K562 (cell line): ENCODE measurements at regions not wholly inside any gene's neighbourhood (a gene's known extent, or its start where the extent isn't known, plus 50 kb on each side); places are given as distances from the start of the nearest gene placed in this dataset.
A peak's percentile ranks its signal among the peaks of the same experiment; 100 is the strongest.

Experiments used
- ATAC-seq: fragments of 200-7000 bp; cut with Tn5 transposase; 3 replicates; pipeline ENCODE4 v1.9.1; 2020; ENCODE audit warnings: moderate library complexity
- BruUV-seq: library from RNA; stranded (reverse); fragments of 400-500 nt; replicated peaks from 2 replicates; lab custom pipeline; 2021; lab: Mats Ljungman, UMichigan
- CTCF ChIA-PET: fragments of 300-600 bp; formaldehyde crosslinking; extraction: SDS; loops from one replicate; lab custom pipeline; 2021; ENCODE audit warnings: low intra/inter-chr PET ratio; lab: Yijun Ruan, JAX
- POLR2A ChIA-PET: fragments of 300-600, 350-650 bp; sonication (Branson Sonifier 250); formaldehyde crosslinking; extraction: SDS; loops from one replicate; lab custom pipeline; 2021; ENCODE audit warnings: antibody characterized with exemption, inconsistent platforms; lab: Yijun Ruan, JAX
- DNase-seq, 4 experiments: peaks; one replicate each; pipeline versions ENCODE4 v3.0.0 to v3.0.0-alpha.2; 2011 to 2018; ENCODE audit warnings: low spot score in 3 of 4, mixed read lengths in 3 of 4; ENCODE audit errors: extremely low read depth in 1 of 4
- FAIRE-seq: peaks from 2 replicates; lab custom pipeline; 2011; peaks lifted over from hg19 to GRCh38; lab: Jason Lieb, UNC
- H2AFZ ChIP-seq: 2 replicates; pipeline ENCODE4 v1.6.0; 2011; ENCODE audit warnings: low read depth, low read length, control low read depth, inconsistent platforms
- H3K27ac ChIP-seq: fragments of 200-600 bp; 3 replicates; pipeline ENCODE4 v1.8.0; 2011; ENCODE audit warnings: low read depth, mild to moderate bottlenecking, control low read depth, inconsistent platforms, low read length, moderate library complexity, mixed read lengths; ENCODE audit errors: extremely low read depth
- H3K27me3 ChIP-seq, 2 experiments: fragments of 300-600 bp in 1 of 2; 2 replicates in 1 of 2; 3 replicates in 1 of 2; pipeline versions ENCODE4 v1.6.0 to v1.8.0; 2011; ENCODE audit warnings: inconsistent platforms in 2 of 2, low read length in 2 of 2, mild to moderate bottlenecking in 1 of 2, mixed read lengths in 1 of 2, moderate library complexity in 1 of 2; ENCODE audit not compliant: control insufficient read depth in 2 of 2, insufficient read depth in 2 of 2
- H3K36me3 ChIP-seq: fragments of 300-600 bp; 3 replicates; pipeline ENCODE4 v1.8.0; 2011; ENCODE audit warnings: mild to moderate bottlenecking, low read length, inconsistent platforms; ENCODE audit not compliant: control insufficient read depth, insufficient read depth
- H3K4me1 ChIP-seq, 2 experiments: fragments of 200-600 bp in 1 of 2; replicated peaks in 1 of 2; 2 replicates in 1 of 2; 3 replicates in 1 of 2; pipeline versions ENCODE4 v1.5.1 to v1.8.0; 2011; ENCODE audit warnings: inconsistent platforms in 2 of 2, low read length in 2 of 2, mild to moderate bottlenecking in 1 of 2, mixed read lengths in 1 of 2, moderate library complexity in 1 of 2; ENCODE audit not compliant: control insufficient read depth in 2 of 2, insufficient read depth in 2 of 2
- H3K4me2 ChIP-seq: 2 replicates; pipeline ENCODE4 v1.6.1; 2011; ENCODE audit warnings: low read length, control low read depth, inconsistent platforms, mixed read lengths; ENCODE audit not compliant: insufficient read depth
- H3K4me3 ChIP-seq: fragments of 200-600 bp; sonication (generic), shearing (Covaris generic); 2 replicates; pipeline ENCODE4 v1.5.1; 2016; ENCODE audit warnings: control low read depth, inconsistent platforms
- H3K79me2 ChIP-seq: fragments of 200-600 bp; 3 replicates; pipeline ENCODE4 v1.8.0; 2011; ENCODE audit warnings: low read length, inconsistent platforms; ENCODE audit not compliant: control insufficient read depth, insufficient read depth
- H3K9ac ChIP-seq, 2 experiments: 2 replicates each; pipeline versions ENCODE4 v1.6.0 to v1.6.1; 2011; ENCODE audit warnings: low read depth in 2 of 2, low read length in 2 of 2, control low read depth in 1 of 2, inconsistent platforms in 1 of 2, mild to moderate bottlenecking in 1 of 2, mixed read lengths in 1 of 2; ENCODE audit not compliant: insufficient read depth in 1 of 2
- H3K9me1 ChIP-seq: one replicate; pipeline ENCODE4 v1.6.0; 2011; ENCODE audit warnings: inconsistent platforms, mild to moderate bottlenecking, low read length, moderate library complexity; ENCODE audit not compliant: control insufficient read depth, insufficient read depth
- H3K9me3 ChIP-seq: replicated peaks from 2 replicates; pipeline ENCODE4 v1.5.1; 2011; ENCODE audit warnings: low read depth, low read length, inconsistent platforms; ENCODE audit not compliant: control insufficient read depth, insufficient read depth
- H4K20me1 ChIP-seq: replicated peaks from 2 replicates; pipeline ENCODE4 v1.6.1; 2011; ENCODE audit warnings: low read length, inconsistent platforms, mixed read lengths; ENCODE audit not compliant: control insufficient read depth, insufficient read depth
- CTCF ChIP-seq, 3 experiments: IDR thresholded peaks in 2 of 3; conservative IDR thresholded peaks in 1 of 3; 2 replicates each; pipeline ENCODE4 v1.5.1; 2011 to 2012; ENCODE audit warnings: low read length in 3 of 3, mild to moderate bottlenecking in 3 of 3, control low read depth in 2 of 3, improper control_type of control experiment in 1 of 3, inconsistent platforms in 1 of 3, low read depth in 1 of 3, mixed read lengths in 1 of 3, moderate library complexity in 1 of 3; ENCODE audit not compliant: insufficient read depth in 2 of 3
- FOXA1 ChIP-seq: fragments of 450-650 bp; IDR thresholded peaks from 2 replicates; pipeline ENCODE4 v1.6.1; 2016; ENCODE audit warnings: mild to moderate bottlenecking, borderline replicate concordance
- FOXK1 ChIP-seq: sonication (generic); formaldehyde crosslinking; IDR thresholded peaks from 2 replicates; pipeline ENCODE4 v1.8.0; 2022; ENCODE audit warnings: missing genetic modification reagents, mild to moderate bottlenecking, borderline replicate concordance
- GMEB1 ChIP-seq: fragments of 250-450 bp; sonication (Bioruptor Pico); IDR thresholded peaks from 2 replicates; pipeline ENCODE4 v1.4.0; 2020; ENCODE audit warnings: mild to moderate bottlenecking
- HES1 ChIP-seq: fragments of 450-650 bp; IDR thresholded peaks from 2 replicates; pipeline ENCODE4 v1.6.1; 2016; ENCODE audit warnings: low read depth, mild to moderate bottlenecking, moderate library complexity
- LARP7 ChIP-seq: fragments of 450-650 bp; IDR thresholded peaks from 2 replicates; pipeline ENCODE4 v1.6.1; 2016
- PBX2 ChIP-seq, 2 experiments: IDR thresholded peaks in 1 of 2; conservative IDR thresholded peaks in 1 of 2; 2 replicates each; pipeline ENCODE4 v1.6.1; 2016; ENCODE audit warnings: low read depth in 2 of 2, mild to moderate bottlenecking in 1 of 2, missing compliant biosample characterization in 1 of 2, missing genetic modification characterization in 1 of 2, moderate library complexity in 1 of 2
- PHF8 ChIP-seq: fragments of 200-600 bp; sonication (generic); IDR thresholded peaks from 2 replicates; pipeline ENCODE4 v1.6.1; 2012; ENCODE audit warnings: mixed run types, mild to moderate bottlenecking, inconsistent platforms, low read length, moderate library complexity, borderline replicate concordance
- SPI1 ChIP-seq: IDR thresholded peaks from 2 replicates; pipeline ENCODE4 v1.6.1; 2011; ENCODE audit warnings: low read depth, low read length, control low read depth, borderline replicate concordance
- SUPT5H ChIP-seq: fragments of 450-650 bp; IDR thresholded peaks from 2 replicates; pipeline ENCODE4 v1.6.1; 2016
- YY1 ChIP-seq, 3 experiments: IDR thresholded peaks; 2 replicates each; pipeline ENCODE4 v1.6.1; 2011; ENCODE audit warnings: low read length in 2 of 3, mild to moderate bottlenecking in 2 of 3, moderate library complexity in 2 of 3, borderline replicate concordance in 1 of 3, control low read depth in 1 of 3, low read depth in 1 of 3; ENCODE audit not compliant: insufficient read depth in 3 of 3, insufficient replicate concordance in 2 of 3, control insufficient read depth in 1 of 3, insufficient read length in 1 of 3; ENCODE audit errors: extremely low read depth in 1 of 3
- ZEB2 ChIP-seq: fragments of 450-650 bp; IDR thresholded peaks from 2 replicates; pipeline ENCODE4 v1.6.1; 2016
- WGBS: fragments of 100-300 bp; shearing (Covaris generic); methylation state at CpG from one replicate; pipeline ENCODE4 v1.1.6; 2016; ENCODE audit warnings: low coverage, mixed read lengths; ENCODE audit not compliant: insufficient coverage; ENCODE audit errors: missing lambda C conversion rate; 5-methylcytosine and 5-hydroxymethylcytosine counted together
- in situ Hi-C: fragments of 300-500 bp; cut with MboI; formaldehyde crosslinking; loops from 4 replicates; pipeline ENCODE4 v1.15.0; 2018; ENCODE audit warnings: inconsistent platforms, mixed read lengths
- intact Hi-C: fragments of 100-400 bp; cut with micrococcal nuclease; formaldehyde crosslinking; loops from 2 replicates; pipeline ENCODE4 v1.14.2; 2022

GRCh38 chr14:97445367-97445766, 648.2 kb downstream of the VRK1 start (continued):
- TF ChIP-seq GMEB1 (no peak), PHF8 (no peak), FOXA1 (no peak), FOXK1 (CRISPR knock-in tag) (no peak), YY1 (IDR thresholded peaks at IDR 0.05; ENCODE audit: borderline replicate concordance in 1 of 3, control insufficient read depth in 1 of 3, extremely low read depth in 1 of 3, insufficient read depth in 3 of 3, insufficient read length in 1 of 3, insufficient replicate concordance in 2 of 3, low read depth in 1 of 3, low read length in 2 of 3) (no peak), SUPT5H (no peak), ZEB2 (no peak), SPI1 (no peak), HES1 (no peak), LARP7 (no peak)

- CTCF ChIA-PET = no interaction called here
- no peak overlapping the region for H3K9ac ChIP-seq
- ATAC-seq = no peak
- POLR2A ChIA-PET = no interaction called here
- FAIRE-seq = no peak
- H3K79me2 ChIP-seq = no peaks in the 10 kb centered on the region
- DNase-seq = no peak
- H3K27ac ChIP-seq = no peak overlapping the region
- 2% methylated on average over 4 of the region's 4 CpGs for WGBS
- H3K9me3 ChIP-seq = no peaks in the 10 kb centered on the region
- H3K4me3 ChIP-seq = no peak overlapping the region
- no peaks in the 10 kb centered on the region for H3K9me1 ChIP-seq
- H3K4me1 ChIP-seq = no peaks in the 10 kb centered on the region
- no peaks in the 10 kb centered on the region for H3K36me3 ChIP-seq
- intact Hi-C loops (no loop called here), in situ Hi-C loops (no loop called here)
- H3K27me3 ChIP-seq = no peaks in the 10 kb centered on the region
- no peaks in the 10 kb centered on the region for H4K20me1 ChIP-seq
- no peak overlapping the region for H3K4me2 ChIP-seq
- no TSS peak for BruUV-seq
- H2AFZ ChIP-seq = no peak overlapping the region
- 0 out of 6 replicates have a peak, but pooled peaks of 1 of the 3 experiments have one; percentile 5 for TF ChIP-seq CTCF (IDR thresholded peaks at IDR 0.05 in 2 of 3, conservative IDR thresholded peaks at IDR 0.05 in 1 of 3; ENCODE audit: insufficient read depth in 2 of 3, low read depth in 1 of 3, low read length in 3 of 3)
- TF ChIP-seq PBX2 (CRISPR knock-in tag; IDR thresholded peaks at IDR 0.05; ENCODE audit: low read depth) = no peak
- no peak for TF ChIP-seq PBX2 (tag; conservative IDR thresholded peaks at IDR 0.05; ENCODE audit: low read depth)
Observed at GRCh38 chr14:97446087-97446486, 648.9 kb downstream of the VRK1 start.
